Common myeloid progenitor, CD34-positive (primary cell): ENCODE measurements at regions not wholly inside any gene's neighbourhood (a gene's known extent, or its start where the extent isn't known, plus 50 kb on each side); places are given as distances from the start of the nearest gene placed in this dataset.
A peak's percentile ranks its signal among the peaks of the same experiment; 100 is the strongest.
"Not testable (repeated sequence)": the region's sequence is repeated elsewhere in the genome, so short reads cannot be mapped to it uniquely, and the experiment has no call there.

Source experiments
- CTCF ChIA-PET: fragments of 350-600 bp; sonication (Branson Sonifier 250); formaldehyde crosslinking; loops from one replicate; lab custom pipeline; 2021; ENCODE audit warnings: antibody characterized with exemption; lab: Charles Lee
- POLR2A ChIA-PET: fragments of 350-600 bp; sonication (Branson Sonifier 250); formaldehyde crosslinking; loops from one replicate; lab custom pipeline; 2021; ENCODE audit warnings: antibody characterized with exemption; lab: Charles Lee
- DNase-seq, 3 donors: peaks; one replicate each; pipeline versions ENCODE4 v3.0.0 to v3.0.0-alpha.2; 2013
- H3K27ac ChIP-seq, 2 experiments: 1 replicate in 1 of 2; 2 replicates in 1 of 2; pipeline ENCODE4 v1.7.0; 2013; ENCODE audit warnings: inconsistent platforms in 2 of 2, low read length in 2 of 2, mild to moderate bottlenecking in 2 of 2, low read depth in 1 of 2, moderate library complexity in 1 of 2; ENCODE audit not compliant: severe bottlenecking in 2 of 2, insufficient read depth in 1 of 2, poor library complexity in 1 of 2
- H3K27me3 ChIP-seq, 5 experiments: replicated peaks in 2 of 5; 1 replicate in 3 of 5; 2 replicates in 2 of 5; pipeline versions ENCODE4 v1.6.1 to v1.7.0; 2013; ENCODE audit warnings: low read length in 4 of 5, mild to moderate bottlenecking in 2 of 5, moderate library complexity in 2 of 5, inconsistent platforms in 1 of 5; ENCODE audit not compliant: insufficient read depth in 5 of 5, control insufficient read depth in 4 of 5
- H3K36me3 ChIP-seq, 4 experiments: 1 replicate in 2 of 4; 2 replicates in 2 of 4; pipeline versions ENCODE4 v1.6.1 to v1.7.0; 2013; ENCODE audit warnings: low read length in 3 of 4, control low read depth in 1 of 4, mild to moderate bottlenecking in 1 of 4; ENCODE audit not compliant: control insufficient read depth in 4 of 4, insufficient read depth in 4 of 4
- H3K4me1 ChIP-seq, 4 experiments: 1 replicate in 3 of 4; 2 replicates in 1 of 4; pipeline versions ENCODE4 v1.6.1 to v1.7.1; 2013; ENCODE audit warnings: low read length in 3 of 4, mild to moderate bottlenecking in 3 of 4, control low read depth in 1 of 4, inconsistent platforms in 1 of 4, moderate library complexity in 1 of 4; ENCODE audit not compliant: control insufficient read depth in 4 of 4, insufficient read depth in 4 of 4; ENCODE audit errors: control extremely low read depth in 1 of 4
- H3K4me3 ChIP-seq, 7 experiments: 1 replicate in 4 of 7; 2 replicates in 3 of 7; pipeline versions ENCODE4 v1.5.1 to v1.7.0; 2013; ENCODE audit warnings: mild to moderate bottlenecking in 7 of 7, low read length in 6 of 7, moderate library complexity in 6 of 7, inconsistent platforms in 2 of 7, low read depth in 2 of 7, control low read depth in 1 of 7; ENCODE audit not compliant: insufficient read depth in 4 of 7, control insufficient read depth in 1 of 7; ENCODE audit errors: extremely low read depth in 1 of 7
- H3K9me3 ChIP-seq, 5 experiments: 1 replicate in 4 of 5; 2 replicates in 1 of 5; pipeline versions ENCODE4 v1.6.1 to v1.7.1; 2013; ENCODE audit warnings: low read length in 4 of 5, mild to moderate bottlenecking in 2 of 5, inconsistent platforms in 1 of 5, low read depth in 1 of 5, moderate library complexity in 1 of 5; ENCODE audit not compliant: control insufficient read depth in 4 of 5, insufficient read depth in 2 of 5; ENCODE audit errors: control extremely low read depth in 1 of 5
- WGBS: methylation state at CpG from one replicate; pipeline ENCODE4 v1.1.5; 2013; ENCODE audit not compliant: insufficient coverage; 5-methylcytosine and 5-hydroxymethylcytosine counted together

DNA sequence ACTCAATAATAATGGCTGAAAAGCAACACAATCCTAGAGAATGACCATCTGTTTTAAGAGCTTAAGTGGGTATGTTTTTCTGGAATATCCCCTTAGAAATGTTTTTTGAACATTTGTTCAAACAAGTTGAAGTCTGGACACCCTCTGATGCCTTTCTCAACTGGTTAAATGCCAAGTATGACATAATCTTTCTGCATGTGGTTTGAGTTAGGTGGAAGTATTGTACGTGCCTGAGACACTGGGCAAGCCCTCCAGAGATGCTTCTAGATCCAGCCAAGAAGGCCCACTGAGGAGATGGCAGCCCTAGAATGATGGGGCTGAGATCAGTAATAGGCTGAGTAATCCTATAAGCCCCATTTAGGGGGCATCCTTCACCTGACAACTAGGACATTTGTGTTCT lies 493.1 kb downstream of the MAGEE1 start:
- WGBS, result 0% methylated on average over 1 of the region's 1 CpG
- no peaks in the 10 kb centered on the region for H3K9me3 ChIP-seq
- no peaks in the 10 kb centered on the region for H3K36me3 ChIP-seq
- POLR2A ChIA-PET, result no interaction called here
- H3K4me3 ChIP-seq, result no peak overlapping the region
- H3K4me1 ChIP-seq, result no peaks in the 10 kb centered on the region
- CTCF ChIA-PET, result no interaction called here
- H3K27ac ChIP-seq, result no peak overlapping the region
- no peak for DNase-seq
- H3K27me3 ChIP-seq, result no peaks in the 10 kb centered on the region

DNA sequence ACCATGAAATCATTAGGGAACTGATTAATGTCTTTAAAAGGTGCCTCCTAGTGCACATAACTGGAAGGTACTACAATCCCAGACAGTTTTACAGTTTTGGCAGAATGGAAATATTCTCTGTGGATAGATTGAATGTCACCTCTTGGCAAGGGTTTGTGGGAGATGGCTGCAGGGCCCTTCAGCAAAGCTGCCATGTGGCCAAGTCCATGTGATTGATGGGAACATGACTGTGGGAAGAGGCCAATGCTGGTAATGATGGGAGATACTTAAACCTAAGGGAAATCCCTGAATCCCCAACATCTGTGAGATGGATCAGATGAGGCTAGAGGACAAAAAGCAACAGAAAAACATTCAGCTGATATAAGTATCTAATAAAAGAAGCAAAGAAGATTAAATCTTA lies 493.7 kb downstream of the MAGEE1 start:
- Histone ChIP-seq H3K4me1 (no peaks in the 10 kb centered on the region), H3K27ac (no peak overlapping the region), H3K4me3 (no peak overlapping the region), H3K27me3 (no peaks in the 10 kb centered on the region), H3K9me3 (no peaks in the 10 kb centered on the region), H3K36me3 (no peaks in the 10 kb centered on the region)
- POLR2A ChIA-PET, result no interaction called here
- no peak for DNase-seq
- CTCF ChIA-PET, result no interaction called here

DNA sequence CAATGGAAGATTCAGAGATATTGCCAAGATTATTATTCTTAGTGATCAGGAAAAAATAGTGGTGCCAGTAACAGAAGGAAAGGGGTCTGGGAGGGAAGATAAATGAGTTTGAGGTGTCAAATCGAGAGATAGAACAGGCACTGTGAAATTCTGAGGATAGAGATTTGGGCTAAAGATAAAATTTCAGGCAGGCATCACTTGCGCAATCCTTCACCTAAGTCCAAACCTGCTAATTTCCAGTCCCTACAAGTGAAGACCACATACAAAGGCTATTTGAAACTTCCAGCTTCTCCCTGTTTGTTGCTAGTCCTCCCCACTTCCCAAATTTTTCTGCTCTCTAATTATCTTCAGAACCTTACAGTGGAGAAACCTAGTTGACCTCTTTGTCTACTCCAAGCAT lies 494.6 kb downstream of the MAGEE1 start:
- ChIA-PET CTCF (no interaction called here), POLR2A (no interaction called here)
- H3K27me3 ChIP-seq, result no peaks in the 10 kb centered on the region
- H3K9me3 ChIP-seq, result no peaks in the 10 kb centered on the region
- WGBS, result no CpG with 5 or more reads among the region's 2 CpGs
- no peak for DNase-seq
- H3K4me3 ChIP-seq, result no peak overlapping the region
- no peaks in the 10 kb centered on the region for H3K4me1 ChIP-seq
- no peak overlapping the region for H3K27ac ChIP-seq
- no peaks in the 10 kb centered on the region for H3K36me3 ChIP-seq

DNA sequence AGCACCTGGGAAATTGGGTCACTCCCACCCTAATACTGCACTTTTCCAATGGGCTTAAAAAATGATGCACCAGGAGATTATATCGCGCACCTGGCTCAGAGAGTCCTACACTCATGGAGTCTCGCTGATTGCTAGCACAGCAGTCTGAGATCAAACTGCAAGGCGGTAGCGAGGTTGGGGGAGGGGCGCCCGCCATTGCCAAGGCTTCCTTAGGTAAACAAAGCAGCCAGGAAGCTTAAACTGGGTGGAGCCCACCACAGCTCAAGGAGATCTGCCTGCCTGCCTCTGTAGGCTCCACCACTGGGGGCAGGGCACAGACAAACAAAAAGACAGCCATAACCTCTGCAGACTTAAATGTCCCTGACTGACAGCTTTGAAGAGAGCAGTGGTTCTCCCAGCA lies 497.1 kb downstream of the MAGEE1 start:
- H3K36me3 ChIP-seq, POLR2A ChIA-PET, H3K27me3 ChIP-seq, H3K4me1 ChIP-seq, H3K27ac ChIP-seq, H3K9me3 ChIP-seq, H3K4me3 ChIP-seq, DNase-seq, CTCF ChIA-PET: not testable (repeated sequence)
- WGBS, result 83% methylated on average over 7 of the region's 7 CpGs

DNA sequence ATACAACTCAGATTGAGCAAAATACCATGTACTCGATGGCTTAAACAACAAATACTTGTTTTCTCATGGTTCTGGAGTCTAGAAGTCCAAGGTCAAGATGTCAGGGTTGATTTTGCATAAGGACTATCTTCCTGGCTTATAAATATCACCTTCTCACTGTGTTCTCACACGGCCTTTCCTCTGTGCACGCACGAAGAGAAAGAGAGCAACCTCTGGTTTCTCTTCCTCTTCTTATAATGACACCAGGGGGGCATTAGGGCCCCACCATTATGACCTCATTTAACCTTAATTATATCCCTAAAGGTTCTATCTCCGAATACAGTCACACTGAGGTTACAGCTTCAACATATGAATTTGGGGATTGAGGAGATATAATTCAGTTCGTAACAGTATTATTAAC lies 504.0 kb downstream of the MAGEE1 start:
- 70% methylated on average over 4 of the region's 6 CpGs for WGBS
- POLR2A ChIA-PET, result no interaction called here

DNA sequence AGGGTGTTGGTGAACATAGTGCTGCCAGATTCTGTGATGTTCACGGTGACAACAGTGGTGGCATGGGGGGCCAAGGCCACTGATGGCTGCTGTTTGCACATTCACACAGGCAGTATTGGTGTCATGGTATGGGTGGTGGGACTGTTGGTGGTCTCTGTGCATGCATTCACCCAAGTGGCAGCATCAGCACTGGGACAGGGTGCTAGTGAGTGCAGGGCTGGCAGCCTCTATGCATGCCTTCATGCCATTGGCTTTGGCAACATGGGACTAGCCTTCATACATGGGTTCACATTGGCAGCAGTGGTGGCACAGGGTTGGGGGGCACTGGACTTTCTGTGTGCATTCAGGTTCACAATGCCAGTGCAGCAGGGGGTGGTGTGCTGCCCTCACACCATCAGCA lies 489.7 kb upstream of the FGF16 start:
- H3K9me3 ChIP-seq, result peaks cover 0 to 1% (median 0%) of the 10 kb centered on the region in 5 experiments
- H3K36me3 ChIP-seq, result no peaks in the 10 kb centered on the region
- WGBS, result 60% methylated on average over 1 of the region's 1 CpG
- H3K4me1 ChIP-seq, result no peaks in the 10 kb centered on the region
- ChIA-PET CTCF (no interaction called here), POLR2A (no interaction called here)
- H3K27ac ChIP-seq, result no peak overlapping the region
- DNase-seq, result no peak
- no peaks in the 10 kb centered on the region for H3K27me3 ChIP-seq
- no peak overlapping the region for H3K4me3 ChIP-seq

More for the DNA sequence above, 504.0 kb downstream of the MAGEE1 start:
- Histone ChIP-seq H3K27ac (no peak overlapping the region), H3K27me3 (no peaks in the 10 kb centered on the region), H3K36me3 (no peaks in the 10 kb centered on the region), H3K4me3 (no peak overlapping the region), H3K4me1 (no peaks in the 10 kb centered on the region), H3K9me3 (no peaks in the 10 kb centered on the region)
- DNase-seq, result no peak
- CTCF ChIA-PET, result no interaction called here

DNA sequence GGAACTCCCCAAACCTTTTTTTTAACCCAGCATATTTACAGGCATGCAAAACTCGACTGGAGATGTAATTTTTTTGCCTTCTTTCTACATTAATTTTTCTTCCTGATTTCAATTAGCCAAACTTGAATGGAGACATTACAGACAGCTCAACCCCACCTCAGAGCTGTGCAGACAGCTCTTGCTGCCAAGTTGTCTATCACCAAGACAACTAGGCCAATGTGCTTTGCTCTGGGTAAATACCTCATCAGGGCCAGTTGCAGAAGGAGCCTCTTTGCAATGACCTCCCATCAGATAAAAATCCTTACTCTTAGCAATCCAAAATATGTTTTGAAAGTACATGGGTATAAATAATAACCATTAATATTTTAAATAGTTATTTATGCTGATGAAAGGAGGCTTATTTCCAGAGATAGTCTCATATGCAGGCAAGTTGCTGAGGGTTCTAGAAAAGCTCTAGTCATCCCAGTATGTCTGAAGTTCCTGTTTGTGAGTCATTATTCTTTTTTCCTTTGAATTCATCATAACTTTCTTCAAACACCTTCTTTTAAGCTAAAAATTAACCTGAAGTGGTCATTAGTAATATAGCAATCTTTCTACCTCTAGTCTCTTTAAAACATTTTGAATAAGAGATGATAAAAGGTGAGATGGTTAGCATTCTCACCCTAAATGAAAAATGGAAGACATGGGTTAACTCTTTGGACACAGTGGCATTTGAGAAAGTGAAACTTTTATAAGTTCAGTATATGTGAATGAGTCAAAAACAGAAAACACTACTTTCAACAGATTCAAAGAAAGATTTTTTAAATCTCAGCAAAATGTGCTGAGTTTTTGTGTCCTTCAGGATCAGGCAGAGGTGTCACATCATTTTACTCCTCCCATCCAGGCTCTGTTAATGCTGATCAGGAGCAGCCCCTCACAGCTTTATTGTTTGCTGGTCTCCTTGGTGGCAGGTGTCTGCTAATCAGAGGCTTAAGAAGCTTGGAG lies 475.5 kb upstream of the FGF16 start:
- ChIA-PET POLR2A (no interaction called here), CTCF (no interaction called here)
- Histone ChIP-seq H3K4me3 (no peak overlapping the region), H3K4me1 (no peaks in the 10 kb centered on the region), H3K27ac (no peak overlapping the region), H3K36me3 (no peaks in the 10 kb centered on the region), H3K27me3 (no peaks in the 10 kb centered on the region), H3K9me3 (no peaks in the 10 kb centered on the region)
- peak in 2 of 3 donors; percentile 22 to 46 for DNase-seq
- WGBS, result 0% methylated on average over 1 of the region's 1 CpG
